Ascending aorta (tissue), 2 donors: ENCODE measurements at regions not wholly inside any gene's neighbourhood (a gene's known extent, or its start where the extent isn't known, plus 50 kb on each side); places are given as distances from the start of the nearest gene placed in this dataset.

Source experiments
- DNase-seq, 2 donors: peaks; one replicate each; pipeline ENCODE4 v3.0.0-alpha.2; 2019; ENCODE audit warnings: low spot score in 2 of 2
- H3K27ac ChIP-seq, 2 donors: fragments of 200-600 bp; sonication (generic); one replicate each; pipeline ENCODE4 v1.5.1; 2016 to 2017; ENCODE audit warnings: mild to moderate bottlenecking in 1 of 2
- H3K27me3 ChIP-seq: fragments of 200-600 bp; sonication (generic); one replicate; pipeline ENCODE4 v1.5.1; 2017
- H3K36me3 ChIP-seq, 2 donors: fragments of 200-600 bp; sonication (generic); one replicate each; pipeline ENCODE4 v1.5.1; 2016
- H3K4me1 ChIP-seq, 2 donors: fragments of 200-600 bp; sonication (generic); one replicate each; pipeline ENCODE4 v1.5.1; 2016 to 2017; ENCODE audit warnings: mild to moderate bottlenecking in 1 of 2
- H3K4me3 ChIP-seq, 2 donors: fragments of 200-600 bp; sonication (generic); one replicate each; pipeline ENCODE4 v1.5.1; 2016 to 2017; ENCODE audit warnings: mild to moderate bottlenecking in 1 of 2
- H3K9me3 ChIP-seq, 2 donors: fragments of 200-600 bp; sonication (generic); one replicate each; pipeline ENCODE4 v1.5.1; 2016
- CTCF ChIP-seq, 3 experiments: fragments of 200-600 bp in 2 of 3; fragments of 450-650 bp in 1 of 3; sonication (generic) in 2 of 3; IDR thresholded peaks; one replicate each; pipeline ENCODE4 v1.5.1; 2016 to 2019; ENCODE audit warnings: antibody characterized with exemption in 3 of 3, mild to moderate bottlenecking in 1 of 3, moderate library complexity in 1 of 3
- intact Hi-C: fragments of 100-400 bp; cut with DNase I; formaldehyde crosslinking; loops from one replicate; pipeline ENCODE4 v1.15.1; 2023

- no peaks in the 10 kb centered on the region for H3K27me3 ChIP-seq
- H3K9me3 ChIP-seq: peaks cover 0 to 12% of the 10 kb centered on the region in 2 donors
- no peak overlapping the region for H3K4me3 ChIP-seq
- no peak for TF ChIP-seq CTCF (IDR thresholded peaks at IDR 0.05)
- DNase-seq: no peak
- intact Hi-C loops: loop anchor here (5.0 to 10.0 kb wide), 3 partner anchors 33 to 481 kb away; no protein-coding TSS in a partner anchor
- no peaks in the 10 kb centered on the region for H3K36me3 ChIP-seq
- H3K4me1 ChIP-seq: peaks cover 0 to 3% of the 10 kb centered on the region in 2 donors
- no peak overlapping the region for H3K27ac ChIP-seq
Observed at GRCh38 chr10:4535521-4535920, 290.5 kb upstream of the AKR1E2 start.

- H3K4me1 ChIP-seq: peaks cover 0 to 3% of the 10 kb centered on the region in 2 donors
- intact Hi-C loops: loop anchor here (2.0 to 10.0 kb wide), 2 partner anchors 129 to 479 kb away; no protein-coding TSS in a partner anchor
- no peaks in the 10 kb centered on the region for H3K36me3 ChIP-seq
- no peak for TF ChIP-seq CTCF (IDR thresholded peaks at IDR 0.05)
- no peak overlapping the region for H3K4me3 ChIP-seq
- no peak for DNase-seq
- no peak overlapping the region for H3K27ac ChIP-seq
- no peaks in the 10 kb centered on the region for H3K27me3 ChIP-seq
- no peaks in the 10 kb centered on the region for H3K9me3 ChIP-seq
Observed at GRCh38 chr10:4533621-4534020, 292.4 kb upstream of the AKR1E2 start.

GRCh38 chr10:4532976-4533375 lies 293.0 kb upstream of the AKR1E2 start:
- no peaks in the 10 kb centered on the region for H3K9me3 ChIP-seq
- no peak overlapping the region for H3K4me3 ChIP-seq
- peak overlapping the region; percentile 22 to 42 for H3K27ac ChIP-seq
- peaks cover 0 to 3% of the 10 kb centered on the region in 2 donors for H3K4me1 ChIP-seq
- no peaks in the 10 kb centered on the region for H3K27me3 ChIP-seq
- H3K36me3 ChIP-seq: no peaks in the 10 kb centered on the region
- TF ChIP-seq CTCF (IDR thresholded peaks at IDR 0.05): no peak
- intact Hi-C loops: loop anchor here (2.0 to 10.0 kb wide), 2 partner anchors 130 to 478 kb away; no protein-coding TSS in a partner anchor
- no peak for DNase-seq

GRCh38 chr10:4532467-4532866 lies 293.5 kb upstream of the AKR1E2 start:
- Histone ChIP-seq H3K27ac (peak overlapping the region; percentile 22 to 42), H3K4me1 (peaks cover 0 to 4% of the 10 kb centered on the region in 2 donors), H3K4me3 (no peak overlapping the region), H3K27me3 (no peaks in the 10 kb centered on the region), H3K9me3 (no peaks in the 10 kb centered on the region), H3K36me3 (no peaks in the 10 kb centered on the region)
- intact Hi-C loops: loop anchor here (2.0 to 10.0 kb wide), 2 partner anchors 130 to 478 kb away; no protein-coding TSS in a partner anchor
- TF ChIP-seq CTCF (IDR thresholded peaks at IDR 0.05): no peak
- no peak for DNase-seq

GRCh38 chr10:4532011-4532410 lies 294.0 kb upstream of the AKR1E2 start:
- Histone ChIP-seq H3K27me3 (no peaks in the 10 kb centered on the region), H3K9me3 (no peaks in the 10 kb centered on the region), H3K36me3 (no peaks in the 10 kb centered on the region), H3K27ac (peak overlapping the region; percentile 22 to 42), H3K4me1 (peaks cover 0 to 8% of the 10 kb centered on the region in 2 donors), H3K4me3 (no peak overlapping the region)
- DNase-seq: no peak
- no peak for TF ChIP-seq CTCF (IDR thresholded peaks at IDR 0.05)
- intact Hi-C loops: loop anchor here (2.0 to 10.0 kb wide), 2 partner anchors 131 to 477 kb away; no protein-coding TSS in a partner anchor

GRCh38 chr10:4529266-4529665 lies 296.7 kb upstream of the AKR1E2 start:
- intact Hi-C loops: no loop called here
- no peak for TF ChIP-seq CTCF (IDR thresholded peaks at IDR 0.05)
- H3K9me3 ChIP-seq: no peaks in the 10 kb centered on the region
- H3K4me3 ChIP-seq: no peak overlapping the region
- peaks cover 0 to 17% of the 10 kb centered on the region in 2 donors for H3K4me1 ChIP-seq
- no peak overlapping the region for H3K27ac ChIP-seq
- no peaks in the 10 kb centered on the region for H3K36me3 ChIP-seq
- H3K27me3 ChIP-seq: no peaks in the 10 kb centered on the region
- DNase-seq: no peak
